Liver (tissue), 8 donors: ENCODE measurements at regions not wholly inside any gene's neighbourhood (a gene's known extent, or its start where the extent isn't known, plus 50 kb on each side); places are given as distances from the start of the nearest gene placed in this dataset.

Experiments used
- DNase-seq: peaks from one replicate; pipeline ENCODE4 v3.0.0-alpha.2; 2017; ENCODE audit warnings: low spot score
- H3K27ac ChIP-seq, 2 donors: one replicate each; pipeline ENCODE4 v1.7.0; 2013; ENCODE audit warnings: inconsistent platforms in 2 of 2, low read length in 2 of 2, control low read depth in 1 of 2, low read depth in 1 of 2, mild to moderate bottlenecking in 1 of 2
- H3K27me3 ChIP-seq, 4 donors: one replicate each; pipeline versions ENCODE4 v1.6.1 to v1.7.0; 2013; ENCODE audit warnings: low read length in 3 of 4, inconsistent platforms in 1 of 4, mild to moderate bottlenecking in 1 of 4, moderate library complexity in 1 of 4; ENCODE audit not compliant: control insufficient read depth in 4 of 4, insufficient read depth in 4 of 4
- H3K36me3 ChIP-seq, 4 donors: one replicate each; pipeline versions ENCODE4 v1.6.1 to v1.7.0; 2013; ENCODE audit warnings: low read length in 3 of 4, mild to moderate bottlenecking in 3 of 4, low read depth in 1 of 4, moderate library complexity in 1 of 4; ENCODE audit not compliant: control insufficient read depth in 4 of 4, insufficient read depth in 3 of 4
- H3K4me1 ChIP-seq, 4 donors: one replicate each; pipeline versions ENCODE4 v1.6.1 to v1.7.0; 2013; ENCODE audit warnings: low read length in 3 of 4, mild to moderate bottlenecking in 3 of 4, moderate library complexity in 1 of 4; ENCODE audit not compliant: control insufficient read depth in 4 of 4, insufficient read depth in 4 of 4
- H3K4me3 ChIP-seq, 3 donors: one replicate each; pipeline versions ENCODE4 v1.6.1 to v1.7.0; 2013; ENCODE audit warnings: low read length in 3 of 3, control low read depth in 1 of 3, low read depth in 1 of 3, mild to moderate bottlenecking in 1 of 3
- H3K9ac ChIP-seq, 2 donors: one replicate each; pipeline ENCODE4 v1.7.0; 2013; ENCODE audit warnings: low read length in 2 of 2, mild to moderate bottlenecking in 2 of 2, moderate library complexity in 2 of 2, control low read depth in 1 of 2, low read depth in 1 of 2
- H3K9me3 ChIP-seq, 4 donors: one replicate each; pipeline versions ENCODE4 v1.6.1 to v1.7.0; 2013; ENCODE audit warnings: low read length in 3 of 4; ENCODE audit not compliant: control insufficient read depth in 4 of 4
- ATF3 ChIP-seq: IDR thresholded peaks from 2 replicates; pipeline ENCODE4 v1.6.1; 2016; ENCODE audit warnings: antibody characterized with exemption
- CTCF ChIP-seq: fragments of 150-350 bp; IDR thresholded peaks from 2 replicates; pipeline ENCODE4 v1.5.1; 2017; ENCODE audit warnings: improper control_type of control experiment, low read depth, low read length; ENCODE audit not compliant: missing input control
- FOXA1 ChIP-seq: IDR thresholded peaks from 2 replicates; pipeline ENCODE4 v1.6.1; 2016; ENCODE audit warnings: antibody characterized with exemption
- FOXA2 ChIP-seq: IDR thresholded peaks from 2 replicates; pipeline ENCODE4 v1.6.1; 2016; ENCODE audit warnings: antibody characterized with exemption
- GABPA ChIP-seq, 2 donors: IDR thresholded peaks in 1 of 2; conservative IDR thresholded peaks in 1 of 2; 2 replicates each; pipeline ENCODE4 v1.6.1; 2016; ENCODE audit warnings: antibody characterized with exemption in 2 of 2, mild to moderate bottlenecking in 1 of 2, moderate library complexity in 1 of 2
- HNF4A ChIP-seq, 2 donors: conservative IDR thresholded peaks; 2 replicates each; pipeline ENCODE4 v1.6.1; 2016; ENCODE audit warnings: antibody characterized with exemption in 2 of 2, mild to moderate bottlenecking in 2 of 2
- HNF4G ChIP-seq: IDR thresholded peaks from 2 replicates; pipeline ENCODE4 v1.6.1; 2016; ENCODE audit warnings: antibody characterized with exemption
- JUND ChIP-seq, 2 donors: IDR thresholded peaks; 2 replicates each; pipeline ENCODE4 v1.6.1; 2016; ENCODE audit warnings: antibody characterized with exemption in 2 of 2
- MAX ChIP-seq: IDR thresholded peaks from 2 replicates; pipeline ENCODE4 v1.6.1; 2016; ENCODE audit warnings: antibody characterized with exemption
- NR2F2 ChIP-seq: IDR thresholded peaks from 2 replicates; pipeline ENCODE4 v1.6.1; 2016; ENCODE audit warnings: antibody characterized with exemption
- RAD21 ChIP-seq, 2 donors: IDR thresholded peaks; 2 replicates each; pipeline ENCODE4 v1.6.1; 2016; ENCODE audit warnings: antibody characterized with exemption in 2 of 2, mild to moderate bottlenecking in 2 of 2
- REST ChIP-seq: IDR thresholded peaks from 2 replicates; pipeline ENCODE4 v1.6.1; 2016; ENCODE audit warnings: antibody characterized with exemption, mild to moderate bottlenecking
- RXRA ChIP-seq, 2 donors: IDR thresholded peaks; 2 replicates each; pipeline ENCODE4 v1.6.1; 2017 to 2018; ENCODE audit warnings: antibody characterized with exemption in 2 of 2, mild to moderate bottlenecking in 1 of 2
- SP1 ChIP-seq: IDR thresholded peaks from 2 replicates; pipeline ENCODE4 v1.6.1; 2018; ENCODE audit warnings: antibody characterized with exemption, mild to moderate bottlenecking
- TAF1 ChIP-seq: conservative IDR thresholded peaks from 2 replicates; pipeline ENCODE4 v1.6.1; 2016; ENCODE audit warnings: antibody characterized with exemption, mild to moderate bottlenecking
- YY1 ChIP-seq: IDR thresholded peaks from 2 replicates; pipeline ENCODE4 v1.6.1; 2016; ENCODE audit warnings: antibody characterized with exemption, mild to moderate bottlenecking
- ZBTB33 ChIP-seq: IDR thresholded peaks from 2 replicates; pipeline ENCODE4 v1.6.1; 2016; ENCODE audit warnings: antibody characterized with exemption
- WGBS: extraction: QIAGEN DNeasy Blood & Tissue Kit; methylation state at CpG from one replicate; pipeline ENCODE4 v1.1.7; 2013; 5-methylcytosine and 5-hydroxymethylcytosine counted together
- donor health status: healthy.
- donor health status: healthy.
- donor health status: healthy.
- donor health status: healthy.
- donor health status: healthy.

- H3K27ac ChIP-seq, result no peak overlapping the region
- no peaks in the 10 kb centered on the region for H3K9me3 ChIP-seq
- H3K27me3 ChIP-seq, result no peaks in the 10 kb centered on the region
- no peak for DNase-seq
- H3K4me1 ChIP-seq, result no peaks in the 10 kb centered on the region
- TF ChIP-seq SP1, result no peak
- TF ChIP-seq RAD21 (IDR thresholded peaks at IDR 0.05), result no peak
- TF ChIP-seq MAX, result no peak
- no peak for TF ChIP-seq NR2F2
- no peak for TF ChIP-seq HNF4G
- H3K9ac ChIP-seq, result no peak overlapping the region
- H3K36me3 ChIP-seq, result no peaks in the 10 kb centered on the region
- no peak overlapping the region for H3K4me3 ChIP-seq
These were observed 495.7 kb upstream of the TMPRSS15 start for GRCh38 chr21:18899261-18899660.

GRCh38 chr21:18902660-18903059 lies 499.1 kb upstream of the TMPRSS15 start:
- no peaks in the 10 kb centered on the region for H3K27me3 ChIP-seq
- TF ChIP-seq CTCF (no peak), YY1 (no peak), REST (no peak), GABPA (IDR thresholded peaks at IDR 0.05 in 1 of 2, conservative IDR thresholded peaks at IDR 0.05 in 1 of 2) (no peak), HNF4G (no peak), RXRA (IDR thresholded peaks at IDR 0.05) (no peak), NR2F2 (no peak), ZBTB33 (no peak), RAD21 (IDR thresholded peaks at IDR 0.05) (no peak), ATF3 (no peak), TAF1 (no peak), HNF4A (conservative IDR thresholded peaks at IDR 0.05) (no peak), FOXA2 (no peak), JUND (IDR thresholded peaks at IDR 0.05) (no peak), FOXA1 (no peak)

More at GRCh38 chr21:18902660-18903059, 499.1 kb upstream of the TMPRSS15 start:
- 78% methylated on average over 3 of the region's 3 CpGs for WGBS
- DNase-seq, result no peak
- no peak overlapping the region for H3K27ac ChIP-seq
- H3K9me3 ChIP-seq, result no peaks in the 10 kb centered on the region
- H3K9ac ChIP-seq, result no peak overlapping the region
- no peaks in the 10 kb centered on the region for H3K36me3 ChIP-seq
- no peaks in the 10 kb centered on the region for H3K4me1 ChIP-seq
- no peak overlapping the region for H3K4me3 ChIP-seq
